ENCODE measurements at regions not wholly inside any gene's neighbourhood (a gene's known extent, or its start where the extent isn't known, plus 50 kb on each side); places are given as distances from the start of the nearest gene placed in this dataset.
"Not testable (repeated sequence)": the region's sequence is repeated elsewhere in the genome, so short reads cannot be mapped to it uniquely, and the experiment has no call there.

GRCh38 chr14:43591776-43592175 lies 915.3 kb downstream of the FSCB start:
- Histone ChIP-seq H3K9me3 (no peaks in the 10 kb centered on the region), H3K27me3 (no peaks in the 10 kb centered on the region), H3K27ac (no peak overlapping the region), H3K4me3 (no peak overlapping the region), H3K4me1 (no peaks in the 10 kb centered on the region), H3K36me3 (no peaks in the 10 kb centered on the region)
- WGBS, 2 donors (ENCODE audit: low coverage in 1 of 2) = 30 to 70% methylated on average over 2 of the region's 3 CpGs
- TF ChIP-seq POLR2A (IDR thresholded peaks at IDR 0.05) (no peak), POLR2AphosphoS5 (IDR thresholded peaks at IDR 0.05) (no peak), EP300 (IDR thresholded peaks at IDR 0.05) (no peak), CTCF (IDR thresholded peaks at IDR 0.05) (no peak)
- no peak for ATAC-seq

- 72 to 84% methylated on average over 3 of the region's 3 CpGs for WGBS, 2 donors (ENCODE audit: low coverage in 1 of 2)
- Histone ChIP-seq H3K4me3 (no peak overlapping the region), H3K9me3 (no peaks in the 10 kb centered on the region), H3K27me3 (no peaks in the 10 kb centered on the region), H3K4me1 (no peaks in the 10 kb centered on the region), H3K36me3 (no peaks in the 10 kb centered on the region), H3K27ac (no peak overlapping the region)
- no peak for ATAC-seq
- no peak for TF ChIP-seq POLR2A (IDR thresholded peaks at IDR 0.05)
- TF ChIP-seq POLR2AphosphoS5 (IDR thresholded peaks at IDR 0.05) = no peak
- TF ChIP-seq EP300 (IDR thresholded peaks at IDR 0.05) = no peak
- no peak for TF ChIP-seq CTCF (IDR thresholded peaks at IDR 0.05)
These were observed 919.9 kb downstream of the FSCB start for GRCh38 chr14:43587183-43587582.

- Histone ChIP-seq H3K36me3 (no peaks in the 10 kb centered on the region), H3K27me3 (no peaks in the 10 kb centered on the region), H3K4me3 (no peak overlapping the region), H3K4me1 (no peaks in the 10 kb centered on the region), H3K9me3 (peaks cover 0 to 7% (median 0%) of the 10 kb centered on the region in 3 donors), H3K27ac (no peak overlapping the region)
- ATAC-seq = no peak
- WGBS, 2 donors (ENCODE audit: low coverage in 1 of 2) = 59 to 77% methylated on average over 2 of the region's 2 CpGs
- TF ChIP-seq POLR2A (IDR thresholded peaks at IDR 0.05) (no peak), EP300 (IDR thresholded peaks at IDR 0.05) (no peak), POLR2AphosphoS5 (IDR thresholded peaks at IDR 0.05) (no peak), CTCF (IDR thresholded peaks at IDR 0.05) (no peak)
These were observed 927.4 kb downstream of the FSCB start for GRCh38 chr14:43579671-43580070.

- no peak for TF ChIP-seq POLR2A (IDR thresholded peaks at IDR 0.05)
- TF ChIP-seq POLR2AphosphoS5 (IDR thresholded peaks at IDR 0.05) = no peak
- TF ChIP-seq EP300 (IDR thresholded peaks at IDR 0.05) = no peak
- no peak for TF ChIP-seq CTCF (IDR thresholded peaks at IDR 0.05)
- 55 to 60% methylated on average over 1 of the region's 1 CpG for WGBS, 2 donors (ENCODE audit: low coverage in 1 of 2)
- Histone ChIP-seq H3K27ac (no peak overlapping the region), H3K4me3 (no peak overlapping the region), H3K9me3 (no peaks in the 10 kb centered on the region), H3K4me1 (no peaks in the 10 kb centered on the region), H3K27me3 (no peaks in the 10 kb centered on the region), H3K36me3 (no peaks in the 10 kb centered on the region)
- no peak for ATAC-seq
These were observed 939.1 kb downstream of the FSCB start for GRCh38 chr14:43568022-43568421.

GRCh38 chr14:43548368-43548767 lies 958.7 kb downstream of the FSCB start:
- no peak for TF ChIP-seq CTCF (IDR thresholded peaks at IDR 0.05)
- TF ChIP-seq POLR2A (IDR thresholded peaks at IDR 0.05) = no peak
- no peak for TF ChIP-seq POLR2AphosphoS5 (IDR thresholded peaks at IDR 0.05)
- no peak for TF ChIP-seq EP300 (IDR thresholded peaks at IDR 0.05)
- no peaks in the 10 kb centered on the region for H3K9me3 ChIP-seq
- H3K4me3 ChIP-seq = no peak overlapping the region
- no peaks in the 10 kb centered on the region for H3K36me3 ChIP-seq
- 80% methylated on average over 1 of the region's 1 CpG for WGBS, 2 donors (ENCODE audit: low coverage in 1 of 2)
- no peak for ATAC-seq
- no peaks in the 10 kb centered on the region for H3K27me3 ChIP-seq
- H3K27ac ChIP-seq = no peak overlapping the region
- H3K4me1 ChIP-seq = no peaks in the 10 kb centered on the region

- not testable (repeated sequence) for H3K9me3 ChIP-seq, H3K36me3 ChIP-seq, H3K27me3 ChIP-seq, ATAC-seq, H3K4me3 ChIP-seq, H3K4me1 ChIP-seq, H3K27ac ChIP-seq
- WGBS, 2 donors (ENCODE audit: low coverage in 1 of 2) = 57% methylated on average over 2 of the region's 2 CpGs; no CpG with 5 or more reads in 1 of the 2 donors
These were observed 959.5 kb downstream of the FSCB start for GRCh38 chr14:43547596-43547995.

Data from gastroesophageal sphincter (tissue), 4 donors.